Ishikawa (cell line): ENCODE measurements at regions not wholly inside any gene's neighbourhood (a gene's known extent, or its start where the extent isn't known, plus 50 kb on each side); places are given as distances from the start of the nearest gene placed in this dataset.

ENCODE experiments used
- NFIC ChIP-seq: IDR thresholded peaks from 2 replicates; pipeline ENCODE4 v1.6.1; 2012
- YY1 ChIP-seq: IDR thresholded peaks from 2 replicates; pipeline ENCODE4 v1.6.1; 2012; ENCODE audit warnings: low read depth

- TF ChIP-seq NFIC: no peak
- no peak for TF ChIP-seq YY1
These were observed 235.6 kb upstream of the HS6ST1 start for GRCh38 chr2:128554151-128554769.
